Loucy (cell line): ENCODE measurements at regions not wholly inside any gene's neighbourhood (a gene's known extent, or its start where the extent isn't known, plus 50 kb on each side); places are given as distances from the start of the nearest gene placed in this dataset.

Experiments used
- H2AFZ ChIP-seq: fragments of 200-600 bp; sonication (generic); 2 replicates; pipeline ENCODE4 v1.6.0; 2016; ENCODE audit warnings: antibody characterized with exemption, mild to moderate bottlenecking, low read length, moderate library complexity
- H3F3A ChIP-seq: fragments of 200-600 bp; 2 replicates; pipeline ENCODE4 v1.6.0; 2016; ENCODE audit warnings: antibody characterized with exemption, low read depth, mild to moderate bottlenecking
- H3K27me3 ChIP-seq: fragments of 200-600 bp; sonication (generic); 2 replicates; pipeline ENCODE4 v1.6.1; 2014; ENCODE audit warnings: low read length, mild to moderate bottlenecking; ENCODE audit not compliant: insufficient read depth, poor library complexity, severe bottlenecking
- H3K36me3 ChIP-seq: fragments of 200-600 bp; sonication (generic); 2 replicates; pipeline ENCODE4 v1.6.1; 2016; ENCODE audit warnings: low read length; ENCODE audit not compliant: insufficient read depth
- H3K4me1 ChIP-seq: fragments of 200-600 bp; sonication (generic); 2 replicates; pipeline ENCODE4 v1.5.1; 2014; ENCODE audit warnings: low read length, mild to moderate bottlenecking; ENCODE audit not compliant: insufficient read depth, poor library complexity, severe bottlenecking
- H3K4me2 ChIP-seq: fragments of 200-600 bp; sonication (generic); 2 replicates; pipeline ENCODE4 v1.6.0; 2014; ENCODE audit warnings: antibody characterized with exemption, low read length, low read depth, mild to moderate bottlenecking; ENCODE audit not compliant: poor library complexity, severe bottlenecking
- H3K4me3 ChIP-seq: fragments of 200-600 bp; sonication (generic); 2 replicates; pipeline ENCODE4 v1.5.1; 2014; ENCODE audit warnings: low read length, mild to moderate bottlenecking, mixed read lengths; ENCODE audit not compliant: poor library complexity, severe bottlenecking
- H3K79me2 ChIP-seq: fragments of 200-600 bp; sonication (generic); 2 replicates; pipeline ENCODE4 v1.6.1; 2014; ENCODE audit warnings: low read length; ENCODE audit not compliant: insufficient read depth
- H3K9ac ChIP-seq: fragments of 200-600 bp; sonication (generic); 2 replicates; pipeline ENCODE4 v1.6.0; 2014; ENCODE audit warnings: mild to moderate bottlenecking, low read depth, low read length, moderate library complexity; ENCODE audit not compliant: poor library complexity, severe bottlenecking
- H3K9me2 ChIP-seq: fragments of 200-600 bp; sonication (generic); replicated peaks from 2 replicates; pipeline ENCODE4 v1.6.1; 2016; ENCODE audit warnings: low read depth, low read length, mixed read lengths
- H3K9me3 ChIP-seq: fragments of 200-600 bp; sonication (generic); 2 replicates; pipeline ENCODE4 v1.6.1; 2014; ENCODE audit warnings: mild to moderate bottlenecking, antibody characterized with exemption, low read length, low read depth; ENCODE audit not compliant: insufficient read depth
- H4K20me1 ChIP-seq: fragments of 200-600 bp; sonication (generic); 2 replicates; pipeline ENCODE4 v1.6.0; 2014; ENCODE audit warnings: antibody characterized with exemption, low read length, mild to moderate bottlenecking; ENCODE audit not compliant: insufficient read depth, poor library complexity, severe bottlenecking
- EZH2phosphoT487 ChIP-seq: fragments of 200-600 bp; IDR thresholded peaks from 2 replicates; pipeline ENCODE4 v1.6.1; 2018; ENCODE audit warnings: antibody characterized with exemption, mild to moderate bottlenecking, moderate library complexity, borderline replicate concordance
- TF ChIP-seq, protein P1 (sequence below): fragments of 200-600 bp; sonication (generic); conservative IDR thresholded peaks from 2 replicates; pipeline ENCODE4 v1.5.1; 2014; ENCODE audit warnings: mild to moderate bottlenecking, antibody characterized with exemption, low read length

DNA sequence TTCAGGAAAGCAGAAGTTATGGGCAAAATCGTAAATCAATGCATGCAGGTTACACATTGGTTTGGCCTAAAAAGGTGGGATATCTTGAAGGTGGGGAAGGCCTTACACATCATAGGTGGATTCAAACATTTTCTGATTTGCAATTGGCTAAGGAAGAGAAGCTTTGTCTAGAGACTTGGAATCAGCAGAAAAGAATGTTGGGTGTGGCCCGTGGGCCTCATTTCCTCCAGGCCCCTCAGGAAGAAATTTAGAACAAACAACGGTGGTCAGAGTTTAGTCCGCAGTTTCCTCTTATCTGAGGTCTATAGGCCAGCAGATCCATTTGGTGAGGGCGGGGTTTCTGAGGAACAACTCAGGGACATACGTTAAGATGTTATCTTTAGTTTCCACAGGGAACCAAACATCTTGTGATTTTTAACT lies 50.9 kb upstream of the AFF3 start:
- Histone ChIP-seq H3K27me3 (no peaks in the 10 kb centered on the region), H3K4me2 (no peak overlapping the region), H3K4me3 (no peak overlapping the region), H3K79me2 (no peaks in the 10 kb centered on the region), H3K4me1 (no peaks in the 10 kb centered on the region), H3K9me2 (no peaks in the 10 kb centered on the region), H3F3A (no peaks in the 10 kb centered on the region), H3K9me3 (no peaks in the 10 kb centered on the region), H3K36me3 (no peaks in the 10 kb centered on the region), H2AFZ (no peak overlapping the region), H3K9ac (no peak overlapping the region), H4K20me1 (no peaks in the 10 kb centered on the region)
- TF ChIP-seq EZH2phosphoT487, result no peak
- TF ChIP-seq, protein P1, sequence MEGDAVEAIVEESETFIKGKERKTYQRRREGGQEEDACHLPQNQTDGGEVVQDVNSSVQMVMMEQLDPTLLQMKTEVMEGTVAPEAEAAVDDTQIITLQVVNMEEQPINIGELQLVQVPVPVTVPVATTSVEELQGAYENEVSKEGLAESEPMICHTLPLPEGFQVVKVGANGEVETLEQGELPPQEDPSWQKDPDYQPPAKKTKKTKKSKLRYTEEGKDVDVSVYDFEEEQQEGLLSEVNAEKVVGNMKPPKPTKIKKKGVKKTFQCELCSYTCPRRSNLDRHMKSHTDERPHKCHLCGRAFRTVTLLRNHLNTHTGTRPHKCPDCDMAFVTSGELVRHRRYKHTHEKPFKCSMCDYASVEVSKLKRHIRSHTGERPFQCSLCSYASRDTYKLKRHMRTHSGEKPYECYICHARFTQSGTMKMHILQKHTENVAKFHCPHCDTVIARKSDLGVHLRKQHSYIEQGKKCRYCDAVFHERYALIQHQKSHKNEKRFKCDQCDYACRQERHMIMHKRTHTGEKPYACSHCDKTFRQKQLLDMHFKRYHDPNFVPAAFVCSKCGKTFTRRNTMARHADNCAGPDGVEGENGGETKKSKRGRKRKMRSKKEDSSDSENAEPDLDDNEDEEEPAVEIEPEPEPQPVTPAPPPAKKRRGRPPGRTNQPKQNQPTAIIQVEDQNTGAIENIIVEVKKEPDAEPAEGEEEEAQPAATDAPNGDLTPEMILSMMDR, result no peak

DNA sequence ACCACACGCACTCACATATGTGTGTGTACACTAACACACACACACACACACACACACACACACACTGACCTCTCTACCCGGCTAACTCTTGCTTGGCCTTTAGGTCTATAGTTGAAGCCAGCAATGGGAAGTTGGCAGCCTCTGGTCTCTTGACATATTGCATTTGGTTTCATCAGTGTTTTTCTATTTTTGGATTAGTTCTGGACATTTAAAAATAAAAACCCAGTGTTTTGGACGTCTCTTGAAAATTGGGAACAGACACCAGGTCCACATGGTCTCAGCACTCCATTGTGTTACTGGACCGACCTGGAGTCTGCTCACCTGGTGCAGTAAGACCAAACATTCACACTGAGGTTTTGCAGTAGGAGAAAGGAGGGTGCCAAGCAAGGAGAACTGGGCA lies 50.4 kb upstream of the AFF3 start:
- no peak overlapping the region for H2AFZ ChIP-seq
- no peaks in the 10 kb centered on the region for H3K27me3 ChIP-seq
- no peak for TF ChIP-seq EZH2phosphoT487
- no peaks in the 10 kb centered on the region for H3K36me3 ChIP-seq
- no peak overlapping the region for H3K4me2 ChIP-seq
- H3K9me3 ChIP-seq, result no peaks in the 10 kb centered on the region
- H3K4me1 ChIP-seq, result no peaks in the 10 kb centered on the region
- H3K79me2 ChIP-seq, result no peaks in the 10 kb centered on the region
- no peaks in the 10 kb centered on the region for H3F3A ChIP-seq
- H4K20me1 ChIP-seq, result no peaks in the 10 kb centered on the region
- H3K9ac ChIP-seq, result no peak overlapping the region
- no peak overlapping the region for H3K4me3 ChIP-seq
- H3K9me2 ChIP-seq, result no peaks in the 10 kb centered on the region

DNA sequence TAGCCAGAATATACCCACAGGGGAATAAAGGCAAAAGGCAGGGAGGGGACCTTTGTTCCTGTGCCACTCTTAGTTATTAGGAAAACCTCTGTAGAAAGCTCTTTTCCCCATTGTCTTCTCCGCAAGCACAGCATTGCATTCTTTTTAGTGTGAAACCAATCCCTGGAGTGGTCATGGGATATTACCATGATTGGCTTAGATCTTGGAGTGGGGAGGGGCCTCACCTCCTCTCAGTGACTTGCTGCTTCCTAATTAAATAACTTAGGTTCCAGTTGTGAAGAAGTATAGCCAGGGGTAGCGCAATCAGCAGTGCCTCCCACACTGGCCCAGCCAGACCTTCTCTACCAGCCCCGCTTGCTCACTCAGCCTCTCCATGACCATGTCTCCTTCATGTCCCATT lies 49.9 kb upstream of the AFF3 start:
- Histone ChIP-seq H3K79me2 (no peaks in the 10 kb centered on the region), H3K36me3 (no peaks in the 10 kb centered on the region), H3K4me1 (no peaks in the 10 kb centered on the region), H3K9me2 (no peaks in the 10 kb centered on the region), H3F3A (no peaks in the 10 kb centered on the region), H2AFZ (no peak overlapping the region), H4K20me1 (no peaks in the 10 kb centered on the region), H3K4me2 (no peak overlapping the region), H3K9me3 (no peaks in the 10 kb centered on the region), H3K4me3 (no peak overlapping the region), H3K27me3 (no peaks in the 10 kb centered on the region), H3K9ac (no peak overlapping the region)
- TF ChIP-seq, protein P1, result no peak
- no peak for TF ChIP-seq EZH2phosphoT487
